GM23338 (cell line): ENCODE measurements at regions not wholly inside any gene's neighbourhood (a gene's known extent, or its start where the extent isn't known, plus 50 kb on each side); places are given as distances from the start of the nearest gene placed in this dataset. TPM values are rescaled to one million over a fixed set of nuclear protein-coding genes. Genes with fewer than 3 reads are reported as not detected.

Experiments
- ATAC-seq: fragments of 200-7000 bp; cut with Tn5 transposase; 3 replicates; pipeline ENCODE4 v1.9.1; 2020
- DNase-seq: peaks from one replicate; pipeline ENCODE4 v3.0.0-alpha.2; 2015; ENCODE audit warnings: low spot score
- H2AFZ ChIP-seq: fragments of 200-600 bp; sonication (generic); 2 replicates; pipeline ENCODE4 v1.8.0; 2016; ENCODE audit warnings: antibody characterized with exemption, mild to moderate bottlenecking, moderate library complexity
- H3F3A ChIP-seq: fragments of 200-600 bp; sonication (generic); replicated peaks from 2 replicates; pipeline ENCODE4 v1.8.0; 2017; ENCODE audit warnings: antibody characterized with exemption, mixed run types, low read depth
- H3K27ac ChIP-seq: fragments of 200-600 bp; sonication (generic); 2 replicates; pipeline ENCODE4 v1.6.1; 2016; ENCODE audit warnings: low read depth
- H3K27me3 ChIP-seq: fragments of 200-600 bp; sonication (generic); 2 replicates; pipeline ENCODE4 v1.8.0; 2016; ENCODE audit warnings: mild to moderate bottlenecking, mixed run types, moderate library complexity; ENCODE audit not compliant: insufficient read depth
- H3K36me3 ChIP-seq: fragments of 200-600 bp; sonication (generic); 2 replicates; pipeline ENCODE4 v1.8.0; 2016; ENCODE audit warnings: mild to moderate bottlenecking; ENCODE audit not compliant: insufficient read depth
- H3K4me1 ChIP-seq: fragments of 200-600 bp; sonication (generic); 2 replicates; pipeline ENCODE4 v1.8.0; 2016; ENCODE audit warnings: mild to moderate bottlenecking, moderate library complexity; ENCODE audit not compliant: insufficient read depth
- H3K4me2 ChIP-seq: fragments of 200-600 bp; sonication (generic); 2 replicates; pipeline ENCODE4 v1.7.1; 2017; ENCODE audit warnings: mixed run types
- H3K4me3 ChIP-seq: fragments of 200-600 bp; sonication (generic); 2 replicates; pipeline ENCODE4 v1.6.1; 2016; ENCODE audit warnings: mixed run types
- H3K79me2 ChIP-seq: fragments of 200-600 bp; sonication (generic); replicated peaks from 2 replicates; pipeline ENCODE4 v1.8.0; 2017; ENCODE audit warnings: mild to moderate bottlenecking; ENCODE audit not compliant: insufficient read depth
- H3K9me2 ChIP-seq: fragments of 200-600 bp; sonication (generic); 2 replicates; pipeline ENCODE4 v1.8.0; 2017; ENCODE audit not compliant: insufficient read depth
- H4K20me1 ChIP-seq: fragments of 200-600 bp; sonication (generic); replicated peaks from 2 replicates; pipeline ENCODE4 v1.8.0; 2017; ENCODE audit warnings: mild to moderate bottlenecking; ENCODE audit not compliant: insufficient read depth
- H3K27ac Mint-ChIP-seq: 2 replicates; pipeline ENCODE4 v1.8.0; 2020; ENCODE audit warnings: inconsistent platforms, mild to moderate bottlenecking, moderate library complexity, mixed read lengths
- H3K27me3 Mint-ChIP-seq: 3 replicates; pipeline ENCODE4 v1.8.0; 2022; ENCODE audit warnings: low read depth, mild to moderate bottlenecking, moderate library complexity, mixed read lengths, inconsistent platforms; ENCODE audit not compliant: insufficient read depth, poor library complexity
- H3K36me3 Mint-ChIP-seq: 3 replicates; pipeline ENCODE4 v1.8.0; 2021; ENCODE audit warnings: low read depth, mild to moderate bottlenecking, inconsistent platforms, moderate library complexity, mixed read lengths
- H3K4me1 Mint-ChIP-seq: 3 replicates; pipeline ENCODE4 v1.8.0; 2020; ENCODE audit warnings: mild to moderate bottlenecking, inconsistent platforms, mixed read lengths
- H3K4me3 Mint-ChIP-seq: 3 replicates; pipeline ENCODE4 v1.8.0; 2021; ENCODE audit warnings: moderate library complexity, mild to moderate bottlenecking, inconsistent platforms, mixed read lengths
- H3K9me3 Mint-ChIP-seq: 3 replicates; pipeline ENCODE4 v1.8.0; 2020; ENCODE audit warnings: moderate library complexity, mild to moderate bottlenecking, inconsistent platforms, mixed read lengths
- CREB1 ChIP-seq: fragments of 250-450 bp; sonication (Bioruptor Pico); IDR thresholded peaks from 2 replicates; pipeline ENCODE4 v1.5.0; 2020; ENCODE audit warnings: low read depth, mild to moderate bottlenecking, moderate library complexity
- CTCF ChIP-seq, 2 experiments: fragments of 200-600 bp in 1 of 2; sonication (generic) in 1 of 2; conservative IDR thresholded peaks; 2 replicates each; pipeline versions ENCODE4 v1.5.1 to v1.6.1; 2016 to 2017; ENCODE audit warnings: antibody characterized with exemption in 2 of 2, low read depth in 2 of 2, mild to moderate bottlenecking in 2 of 2, moderate library complexity in 1 of 2
- EZH2 ChIP-seq: fragments of 200-600 bp; sonication (generic); IDR thresholded peaks from one replicate; pipeline ENCODE4 v1.8.0; 2017; ENCODE audit warnings: antibody characterized with exemption, mild to moderate bottlenecking, low read depth; ENCODE audit not compliant: unreplicated experiment
- EZH2phosphoT487 ChIP-seq: fragments of 200-600 bp; sonication (generic); IDR thresholded peaks from one replicate; pipeline ENCODE4 v1.8.1; 2018; ENCODE audit warnings: antibody characterized with exemption; ENCODE audit not compliant: unreplicated experiment
- JUNB ChIP-seq: IDR thresholded peaks from one replicate; pipeline ENCODE4 v1.6.1; 2016; ENCODE audit warnings: antibody characterized with exemption; ENCODE audit not compliant: unreplicated experiment
- POLR2AphosphoS5 ChIP-seq: IDR thresholded peaks from 2 replicates; pipeline ENCODE4 v1.6.1; 2016; ENCODE audit warnings: antibody characterized with exemption, low read depth
- small RNA-seq: library from RNA; depleted of rRNA; stranded (forward); fragments of <200 nt; gene quantifications from one replicate; pipeline ENCODE3, GENCODE V24; 2014; ENCODE audit warnings: low replicate concordance

GRCh38 chr1:107004421-107004820 is 52.1 kb upstream of the PRMT6 start:
- no peak overlapping the region for H3K27ac ChIP-seq
- H4K20me1 ChIP-seq, result no peaks in the 10 kb centered on the region
- no peaks in the 10 kb centered on the region for H3K79me2 ChIP-seq
- no peaks in the 10 kb centered on the region for H3K4me1 ChIP-seq
- no peaks in the 10 kb centered on the region for H3K36me3 Mint-ChIP-seq
- no peaks in the 10 kb centered on the region for H3K36me3 ChIP-seq
- TF ChIP-seq JUNB (no peak), POLR2AphosphoS5 (no peak), CREB1 (CRISPR knock-in tag) (no peak), EZH2phosphoT487 (no peak), EZH2 (no peak), CTCF (conservative IDR thresholded peaks at IDR 0.05; ENCODE audit: low read depth in 2 of 2) (no peak)
- no peak overlapping the region for H3K4me2 ChIP-seq
- no peaks in the 10 kb centered on the region for H3K9me2 ChIP-seq
- no peaks in the 10 kb centered on the region for H3K4me1 Mint-ChIP-seq
- no peak overlapping the region for H3K27ac Mint-ChIP-seq
- no peak overlapping the region for H2AFZ ChIP-seq
- no peak for ATAC-seq
- no peak for DNase-seq
- H3K4me3 Mint-ChIP-seq, result no peak overlapping the region
- H3K27me3 ChIP-seq, result no peaks in the 10 kb centered on the region
- H3K9me3 Mint-ChIP-seq, result no peaks in the 10 kb centered on the region
- H3K4me3 ChIP-seq, result no peak overlapping the region
- H3K27me3 Mint-ChIP-seq, result no peaks in the 10 kb centered on the region
- no peaks in the 10 kb centered on the region for H3F3A ChIP-seq

Small RNAs in the stretch of these regions (small RNA-seq; reads per million reads assigned to genes)
- not detected for gene AL596327.1
- 0.22 reads per million for gene SEPT2P1
